ENCODE measurements at regions not wholly inside any gene's neighbourhood (a gene's known extent, or its start where the extent isn't known, plus 50 kb on each side); places are given as distances from the start of the nearest gene placed in this dataset.

- TF ChIP-seq CTCF (conservative IDR thresholded peaks at IDR 0.05; ENCODE audit: low read depth in 2 of 2) (no peak), EZH2 (IDR thresholded peaks at IDR 0.05; ENCODE audit: low read depth, unreplicated experiment) (no peak), POLR2AphosphoS5 (IDR thresholded peaks at IDR 0.05; ENCODE audit: low read depth) (no peak), EZH2phosphoT487 (IDR thresholded peaks at IDR 0.05; ENCODE audit: unreplicated experiment) (no peak), JUNB (IDR thresholded peaks at IDR 0.05; ENCODE audit: unreplicated experiment) (no peak)
These were observed 167.7 kb downstream of the ZFP36L2 start for GRCh38 chr2:43058726-43059110.

Measured in GM23338 (cell line).